ENCODE measurements at regions not wholly inside any gene's neighbourhood (a gene's known extent, or its start where the extent isn't known, plus 50 kb on each side); places are given as distances from the start of the nearest gene placed in this dataset.

GRCh38 chr6:163906006-163906710 is 491.6 kb downstream of the QKI start:
- H3K4me2 ChIP-seq (ENCODE audit: insufficient read depth, insufficient read length, low read length): no peak overlapping the region
- no peaks in the 10 kb centered on the region for H3K23me2 ChIP-seq (ENCODE audit: insufficient read length, low read depth, low read length, poor library complexity, severe bottlenecking)
- H3K79me1 ChIP-seq (ENCODE audit: insufficient read depth, low read depth, low read length, poor library complexity, severe bottlenecking): no peaks in the 10 kb centered on the region
- H2BK5ac ChIP-seq (ENCODE audit: insufficient read length, low read length): no peak overlapping the region
- H2BK12ac ChIP-seq (ENCODE audit: insufficient read length, low read depth, low read length): no peak overlapping the region
- no peak overlapping the region for H2AK5ac ChIP-seq (ENCODE audit: insufficient read length, low read length)
- no peak overlapping the region for H3K18ac ChIP-seq (ENCODE audit: insufficient read length, low read depth, low read length)
- H2BK120ac ChIP-seq (ENCODE audit: low read depth, low read length, poor library complexity, severe bottlenecking): no peak overlapping the region
- Mint-ChIP-seq H3K27ac (no peak overlapping the region), H3K36me3 (ENCODE audit: insufficient read depth in 1 of 3, low read depth in 3 of 3) (no peaks in the 10 kb centered on the region), H3K4me3 (no peak overlapping the region), H3K27me3 (ENCODE audit: low read depth) (no peaks in the 10 kb centered on the region; the same call in 1 of the 2 replicates), H3K4me1 (peaks cover 4 to 5% of the 10 kb centered on the region in 2 experiments; a peak in 2 of 4 replicates), H3K9me3 (no peaks in the 10 kb centered on the region)
- no peak overlapping the region for H3K56ac ChIP-seq (ENCODE audit: insufficient read length, low read depth, low read length)
- H3K9ac ChIP-seq (ENCODE audit: extremely low read depth, insufficient read length, low read length): no peak overlapping the region
- no peak overlapping the region for H4K91ac ChIP-seq (ENCODE audit: insufficient read length, low read depth, low read length)
- WGBS (ENCODE audit: extremely low coverage, insufficient read length, low lambda C conversion rate): no CpG with 5 or more reads among the region's 8 CpGs
- H3K79me2 ChIP-seq (ENCODE audit: insufficient read depth, low read length): no peaks in the 10 kb centered on the region
- H2BK20ac ChIP-seq (ENCODE audit: low read depth, low read length, poor library complexity, severe bottlenecking): no peak overlapping the region
- H2BK15ac ChIP-seq (ENCODE audit: low read depth, low read length): no peak overlapping the region
- no peak overlapping the region for H3K23ac ChIP-seq (ENCODE audit: insufficient read length, low read depth, low read length)
- no peak for TF ChIP-seq CTCF (conservative IDR thresholded peaks at IDR 0.05)
- no peak overlapping the region for H3T11ph ChIP-seq (ENCODE audit: low read length)
- no peaks in the 10 kb centered on the region for H3K4me1 ChIP-seq (ENCODE audit: insufficient read depth, low read length)
- DNase-seq: no peak
- H3K9me3 ChIP-seq (ENCODE audit: control insufficient read depth, low read depth, low read length): no peaks in the 10 kb centered on the region
- H4K8ac ChIP-seq (replicated peaks; ENCODE audit: insufficient read length, low read depth, low read length): no peak overlapping the region
- H3K14ac ChIP-seq (ENCODE audit: insufficient read depth, low read length): no peak overlapping the region
- H3K4ac ChIP-seq (ENCODE audit: low read depth, low read length): no peak overlapping the region
- no peak overlapping the region for H2AFZ ChIP-seq (ENCODE audit: low read length)
- no peak overlapping the region for H3K27ac ChIP-seq (ENCODE audit: insufficient read length, low read depth, low read length)
- no peaks in the 10 kb centered on the region for H4K20me1 ChIP-seq (ENCODE audit: control insufficient read depth, insufficient read depth, insufficient read length)
- H3K27me3 ChIP-seq (ENCODE audit: insufficient read depth, low read length): no peaks in the 10 kb centered on the region
- H4K5ac ChIP-seq (ENCODE audit: insufficient read length, low read depth, low read length): no peak overlapping the region

Data from H9 (cell line).